Progenitor cell of endocrine pancreas (in vitro differentiated cells): ENCODE measurements at regions not wholly inside any gene's neighbourhood (a gene's known extent, or its start where the extent isn't known, plus 50 kb on each side); places are given as distances from the start of the nearest gene placed in this dataset.

Experiments used
- DNase-seq: peaks from one replicate; pipeline ENCODE4 v3.0.0; 2021; ENCODE audit warnings: low spot score; ENCODE audit not compliant: unreplicated experiment
- H3K27ac Mint-ChIP-seq: 2 replicates; pipeline ENCODE4 v1.8.0; 2021; ENCODE audit warnings: mild to moderate bottlenecking, moderate library complexity, mixed read lengths
- H3K27me3 Mint-ChIP-seq: 2 replicates; pipeline ENCODE4 v1.8.0; 2021; ENCODE audit warnings: mixed read lengths
- H3K36me3 Mint-ChIP-seq: 2 replicates; pipeline ENCODE4 v1.8.0; 2022; ENCODE audit warnings: mixed read lengths; ENCODE audit not compliant: insufficient read depth
- H3K4me1 Mint-ChIP-seq: 2 replicates; pipeline ENCODE4 v1.8.0; 2021; ENCODE audit warnings: low read depth, mixed read lengths
- H3K4me3 Mint-ChIP-seq: 2 replicates; pipeline ENCODE4 v1.8.0; 2021; ENCODE audit warnings: low read depth, mild to moderate bottlenecking, moderate library complexity, mixed read lengths
- H3K9me3 Mint-ChIP-seq: 2 replicates; pipeline ENCODE4 v1.8.0; 2021; ENCODE audit warnings: low read depth, mixed read lengths
- TF ChIP-seq, protein P1 (sequence below): fragments of 200-600 bp; sonication (generic); IDR thresholded peaks from one replicate; pipeline ENCODE4 v1.5.0; 2021; ENCODE audit warnings: antibody characterized with exemption, mild to moderate bottlenecking; ENCODE audit not compliant: unreplicated experiment

DNA sequence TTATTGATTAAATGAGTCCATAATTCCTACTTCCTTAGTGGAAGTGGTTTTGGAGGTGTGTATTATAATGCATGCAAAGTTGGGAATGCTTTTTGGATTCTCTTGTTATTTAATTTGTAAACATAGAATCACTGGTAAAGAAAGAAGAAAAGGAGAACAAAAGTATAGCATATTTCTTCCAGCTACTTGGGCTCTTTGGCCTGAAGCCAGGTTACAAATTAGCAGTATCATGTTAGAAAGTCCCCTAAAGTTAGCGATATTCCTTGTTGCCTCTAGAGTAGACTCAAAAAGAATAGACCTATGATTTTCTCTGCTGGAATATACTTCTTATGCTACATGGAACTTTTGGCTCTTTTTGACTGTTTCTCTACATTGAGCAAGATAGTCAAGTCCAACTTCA is 60.6 kb upstream of the CD28 start:
- H3K9me3 Mint-ChIP-seq: peaks cover 4% of the 10 kb centered on the region
- no peak overlapping the region for H3K4me3 Mint-ChIP-seq
- TF ChIP-seq, protein P1, sequence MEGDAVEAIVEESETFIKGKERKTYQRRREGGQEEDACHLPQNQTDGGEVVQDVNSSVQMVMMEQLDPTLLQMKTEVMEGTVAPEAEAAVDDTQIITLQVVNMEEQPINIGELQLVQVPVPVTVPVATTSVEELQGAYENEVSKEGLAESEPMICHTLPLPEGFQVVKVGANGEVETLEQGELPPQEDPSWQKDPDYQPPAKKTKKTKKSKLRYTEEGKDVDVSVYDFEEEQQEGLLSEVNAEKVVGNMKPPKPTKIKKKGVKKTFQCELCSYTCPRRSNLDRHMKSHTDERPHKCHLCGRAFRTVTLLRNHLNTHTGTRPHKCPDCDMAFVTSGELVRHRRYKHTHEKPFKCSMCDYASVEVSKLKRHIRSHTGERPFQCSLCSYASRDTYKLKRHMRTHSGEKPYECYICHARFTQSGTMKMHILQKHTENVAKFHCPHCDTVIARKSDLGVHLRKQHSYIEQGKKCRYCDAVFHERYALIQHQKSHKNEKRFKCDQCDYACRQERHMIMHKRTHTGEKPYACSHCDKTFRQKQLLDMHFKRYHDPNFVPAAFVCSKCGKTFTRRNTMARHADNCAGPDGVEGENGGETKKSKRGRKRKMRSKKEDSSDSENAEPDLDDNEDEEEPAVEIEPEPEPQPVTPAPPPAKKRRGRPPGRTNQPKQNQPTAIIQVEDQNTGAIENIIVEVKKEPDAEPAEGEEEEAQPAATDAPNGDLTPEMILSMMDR: no peak
- H3K27me3 Mint-ChIP-seq: no peaks in the 10 kb centered on the region
- DNase-seq: no peak
- H3K36me3 Mint-ChIP-seq: no peaks in the 10 kb centered on the region
- H3K4me1 Mint-ChIP-seq: peaks cover 13% of the 10 kb centered on the region
- H3K27ac Mint-ChIP-seq: no peak overlapping the region

- Mint-ChIP-seq H3K36me3 (no peaks in the 10 kb centered on the region), H3K4me1 (peaks cover 18% of the 10 kb centered on the region), H3K9me3 (no peaks in the 10 kb centered on the region), H3K27ac (no peak overlapping the region), H3K4me3 (no peak overlapping the region), H3K27me3 (no peaks in the 10 kb centered on the region)
- TF ChIP-seq, protein P1: no peak
- DNase-seq: no peak
Observed at GRCh38 chr2:203646266-203646864, 60.1 kb upstream of the CD28 start.

DNA sequence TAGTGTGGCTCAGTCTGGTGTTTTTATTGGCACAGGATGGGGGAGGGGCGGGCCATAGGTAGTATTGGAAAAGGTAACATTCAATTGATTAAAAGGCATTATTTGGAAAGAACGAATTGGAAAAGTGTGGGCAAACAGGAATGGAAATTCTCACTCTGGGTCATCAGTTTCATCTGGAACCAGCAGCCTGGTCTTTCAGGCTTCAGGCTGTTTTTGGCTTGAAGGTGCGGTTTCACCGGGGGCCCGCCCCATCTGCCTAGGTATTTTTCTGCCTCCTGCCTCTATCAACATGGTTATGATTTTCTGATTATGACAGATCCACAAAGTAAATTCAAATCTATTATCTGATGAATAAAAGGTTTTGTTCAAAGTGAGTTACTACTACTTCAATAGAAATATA is 59.5 kb upstream of the CD28 start:
- DNase-seq: no peak
- Mint-ChIP-seq H3K4me3 (no peak overlapping the region), H3K9me3 (no peaks in the 10 kb centered on the region), H3K36me3 (no peaks in the 10 kb centered on the region), H3K27me3 (no peaks in the 10 kb centered on the region), H3K4me1 (peaks cover 20% of the 10 kb centered on the region), H3K27ac (no peak overlapping the region)
- TF ChIP-seq, protein P1: no peak

GRCh38 chr2:203647579-203647978 is 58.9 kb upstream of the CD28 start:
- Mint-ChIP-seq H3K27me3 (no peaks in the 10 kb centered on the region), H3K4me1 (peaks cover 20% of the 10 kb centered on the region), H3K4me3 (no peak overlapping the region), H3K27ac (no peak overlapping the region), H3K36me3 (no peaks in the 10 kb centered on the region), H3K9me3 (no peaks in the 10 kb centered on the region)
- TF ChIP-seq, protein P1: no peak
- DNase-seq: no peak

DNA sequence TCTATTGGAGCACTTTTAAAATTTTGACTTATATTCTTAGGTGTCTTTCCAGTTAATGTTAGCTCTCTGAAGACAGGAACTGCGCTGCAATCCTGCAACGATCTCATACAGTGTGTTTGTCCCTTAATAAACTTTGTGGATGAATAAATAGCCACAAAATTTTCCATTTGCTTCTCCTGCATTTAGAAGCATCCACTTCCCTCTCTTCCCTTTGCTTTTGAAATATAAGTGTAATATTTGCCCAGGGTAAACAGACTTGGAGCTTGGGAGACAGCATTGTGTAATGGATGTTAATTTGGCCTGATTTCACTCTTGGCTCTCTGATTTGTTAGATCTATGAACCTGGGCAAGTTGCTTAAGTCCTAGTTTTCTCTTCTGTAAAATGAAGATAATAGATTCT is 58.2 kb upstream of the CD28 start:
- no peaks in the 10 kb centered on the region for H3K36me3 Mint-ChIP-seq
- H3K27me3 Mint-ChIP-seq: no peaks in the 10 kb centered on the region
- H3K4me3 Mint-ChIP-seq: no peak overlapping the region
- no peak overlapping the region for H3K27ac Mint-ChIP-seq
- H3K9me3 Mint-ChIP-seq: no peaks in the 10 kb centered on the region
- peaks cover 20% of the 10 kb centered on the region for H3K4me1 Mint-ChIP-seq
- TF ChIP-seq, protein P1: no peak
- no peak for DNase-seq
